WTC11 (cell line): ENCODE measurements at regions not wholly inside any gene's neighbourhood (a gene's known extent, or its start where the extent isn't known, plus 50 kb on each side); places are given as distances from the start of the nearest gene placed in this dataset.

Experiments used
- CREM ChIP-seq: sonication (generic); formaldehyde crosslinking; IDR thresholded peaks from 2 replicates; pipeline ENCODE4 v1.8.1; 2022; ENCODE audit warnings: mild to moderate bottlenecking, missing genetic modification reagents, moderate library complexity
- FOXK1 ChIP-seq: sonication (generic); formaldehyde crosslinking; IDR thresholded peaks from 2 replicates; pipeline ENCODE4 v1.8.0; 2022; ENCODE audit warnings: mild to moderate bottlenecking, moderate library complexity, missing genetic modification reagents
- KAT7 ChIP-seq: sonication (generic); formaldehyde crosslinking; IDR thresholded peaks from 2 replicates; pipeline ENCODE4 v1.8.1; 2023; ENCODE audit warnings: missing genetic modification reagents, mild to moderate bottlenecking, borderline replicate concordance
- MXD4 ChIP-seq: fragments of 250-450 bp; sonication (Bioruptor Pico); IDR thresholded peaks from 2 replicates; pipeline ENCODE4 v1.8.0; 2021; ENCODE audit warnings: mild to moderate bottlenecking, moderate library complexity, borderline replicate concordance
- SMAD3 ChIP-seq: sonication (generic); formaldehyde crosslinking; IDR thresholded peaks from 2 replicates; pipeline ENCODE4 v1.8.0; 2022; ENCODE audit warnings: missing genetic modification reagents, mild to moderate bottlenecking, borderline replicate concordance
- TF ChIP-seq, protein P1 (sequence below): fragments of 200-600 bp; IDR thresholded peaks from 2 replicates; pipeline ENCODE4 v1.8.0; 2022; ENCODE audit warnings: antibody characterized with exemption
- TF ChIP-seq, protein P2 (sequence below): sonication (generic); formaldehyde crosslinking; IDR thresholded peaks from 2 replicates; pipeline ENCODE4 v1.8.0; 2022; ENCODE audit warnings: mild to moderate bottlenecking, missing genetic modification reagents
- TF ChIP-seq, protein P3 (sequence below): sonication (generic); formaldehyde crosslinking; IDR thresholded peaks from 2 replicates; pipeline ENCODE4 v1.8.1; 2022; ENCODE audit warnings: mild to moderate bottlenecking, missing genetic modification reagents, moderate library complexity, borderline replicate concordance
- TF ChIP-seq, protein P4 (sequence below): sonication (generic); formaldehyde crosslinking; conservative IDR thresholded peaks from 2 replicates; pipeline ENCODE4 v1.8.1; 2022; ENCODE audit warnings: mild to moderate bottlenecking, missing genetic modification reagents
- TF ChIP-seq, protein P5 (sequence below): sonication (generic); formaldehyde crosslinking; conservative IDR thresholded peaks from 2 replicates; pipeline ENCODE4 v1.8.1; 2023; ENCODE audit warnings: mild to moderate bottlenecking, low read depth, missing genetic modification reagents, moderate library complexity
- TF ChIP-seq, protein P6 (sequence below): sonication (generic); formaldehyde crosslinking; IDR thresholded peaks from 2 replicates; pipeline ENCODE4 v1.8.0; 2023; ENCODE audit warnings: missing genetic modification reagents, mild to moderate bottlenecking, borderline replicate concordance
- TF ChIP-seq, protein P7 (sequence below): sonication (generic); formaldehyde crosslinking; IDR thresholded peaks from 2 replicates; pipeline ENCODE4 v1.8.1; 2022; ENCODE audit warnings: low read depth, missing genetic modification reagents, borderline replicate concordance

DNA sequence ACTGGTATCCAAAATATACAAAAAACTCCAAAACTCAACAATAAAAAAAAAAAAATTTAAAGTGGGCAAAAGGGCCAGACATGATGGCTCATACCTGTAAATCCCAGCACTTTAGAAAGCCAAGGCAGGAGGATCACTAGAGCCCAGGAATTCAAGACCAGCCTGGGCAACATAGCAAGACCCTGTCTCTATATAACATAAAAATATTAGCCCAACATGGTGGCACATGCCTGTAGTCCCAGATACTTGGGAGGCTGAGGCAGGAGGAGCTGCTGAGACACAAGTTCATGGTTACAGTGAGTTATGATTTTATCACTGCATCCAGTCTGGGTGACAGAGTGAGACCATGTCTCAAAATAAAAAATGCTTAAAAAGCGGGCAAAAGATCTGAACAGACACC is 121.0 kb upstream of the BEND6 start:
- TF ChIP-seq, protein P1, sequence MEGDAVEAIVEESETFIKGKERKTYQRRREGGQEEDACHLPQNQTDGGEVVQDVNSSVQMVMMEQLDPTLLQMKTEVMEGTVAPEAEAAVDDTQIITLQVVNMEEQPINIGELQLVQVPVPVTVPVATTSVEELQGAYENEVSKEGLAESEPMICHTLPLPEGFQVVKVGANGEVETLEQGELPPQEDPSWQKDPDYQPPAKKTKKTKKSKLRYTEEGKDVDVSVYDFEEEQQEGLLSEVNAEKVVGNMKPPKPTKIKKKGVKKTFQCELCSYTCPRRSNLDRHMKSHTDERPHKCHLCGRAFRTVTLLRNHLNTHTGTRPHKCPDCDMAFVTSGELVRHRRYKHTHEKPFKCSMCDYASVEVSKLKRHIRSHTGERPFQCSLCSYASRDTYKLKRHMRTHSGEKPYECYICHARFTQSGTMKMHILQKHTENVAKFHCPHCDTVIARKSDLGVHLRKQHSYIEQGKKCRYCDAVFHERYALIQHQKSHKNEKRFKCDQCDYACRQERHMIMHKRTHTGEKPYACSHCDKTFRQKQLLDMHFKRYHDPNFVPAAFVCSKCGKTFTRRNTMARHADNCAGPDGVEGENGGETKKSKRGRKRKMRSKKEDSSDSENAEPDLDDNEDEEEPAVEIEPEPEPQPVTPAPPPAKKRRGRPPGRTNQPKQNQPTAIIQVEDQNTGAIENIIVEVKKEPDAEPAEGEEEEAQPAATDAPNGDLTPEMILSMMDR = no peak
- TF ChIP-seq MXD4 (CRISPR knock-in tag) = no peak
- TF ChIP-seq, protein P2, sequence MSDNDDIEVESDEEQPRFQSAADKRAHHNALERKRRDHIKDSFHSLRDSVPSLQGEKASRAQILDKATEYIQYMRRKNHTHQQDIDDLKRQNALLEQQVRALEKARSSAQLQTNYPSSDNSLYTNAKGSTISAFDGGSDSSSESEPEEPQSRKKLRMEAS (CRISPR knock-in tag) = no peak
- no peak for TF ChIP-seq CREM
- TF ChIP-seq KAT7 (CRISPR knock-in tag) = no peak
- TF ChIP-seq, protein P3, sequence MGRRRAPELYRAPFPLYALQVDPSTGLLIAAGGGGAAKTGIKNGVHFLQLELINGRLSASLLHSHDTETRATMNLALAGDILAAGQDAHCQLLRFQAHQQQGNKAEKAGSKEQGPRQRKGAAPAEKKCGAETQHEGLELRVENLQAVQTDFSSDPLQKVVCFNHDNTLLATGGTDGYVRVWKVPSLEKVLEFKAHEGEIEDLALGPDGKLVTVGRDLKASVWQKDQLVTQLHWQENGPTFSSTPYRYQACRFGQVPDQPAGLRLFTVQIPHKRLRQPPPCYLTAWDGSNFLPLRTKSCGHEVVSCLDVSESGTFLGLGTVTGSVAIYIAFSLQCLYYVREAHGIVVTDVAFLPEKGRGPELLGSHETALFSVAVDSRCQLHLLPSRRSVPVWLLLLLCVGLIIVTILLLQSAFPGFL (CRISPR knock-in tag) = no peak
- TF ChIP-seq SMAD3 (CRISPR knock-in tag) = no peak
- TF ChIP-seq, protein P4, sequence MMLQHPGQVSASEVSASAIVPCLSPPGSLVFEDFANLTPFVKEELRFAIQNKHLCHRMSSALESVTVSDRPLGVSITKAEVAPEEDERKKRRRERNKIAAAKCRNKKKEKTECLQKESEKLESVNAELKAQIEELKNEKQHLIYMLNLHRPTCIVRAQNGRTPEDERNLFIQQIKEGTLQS (CRISPR knock-in tag) = no peak
- TF ChIP-seq, protein P5, sequence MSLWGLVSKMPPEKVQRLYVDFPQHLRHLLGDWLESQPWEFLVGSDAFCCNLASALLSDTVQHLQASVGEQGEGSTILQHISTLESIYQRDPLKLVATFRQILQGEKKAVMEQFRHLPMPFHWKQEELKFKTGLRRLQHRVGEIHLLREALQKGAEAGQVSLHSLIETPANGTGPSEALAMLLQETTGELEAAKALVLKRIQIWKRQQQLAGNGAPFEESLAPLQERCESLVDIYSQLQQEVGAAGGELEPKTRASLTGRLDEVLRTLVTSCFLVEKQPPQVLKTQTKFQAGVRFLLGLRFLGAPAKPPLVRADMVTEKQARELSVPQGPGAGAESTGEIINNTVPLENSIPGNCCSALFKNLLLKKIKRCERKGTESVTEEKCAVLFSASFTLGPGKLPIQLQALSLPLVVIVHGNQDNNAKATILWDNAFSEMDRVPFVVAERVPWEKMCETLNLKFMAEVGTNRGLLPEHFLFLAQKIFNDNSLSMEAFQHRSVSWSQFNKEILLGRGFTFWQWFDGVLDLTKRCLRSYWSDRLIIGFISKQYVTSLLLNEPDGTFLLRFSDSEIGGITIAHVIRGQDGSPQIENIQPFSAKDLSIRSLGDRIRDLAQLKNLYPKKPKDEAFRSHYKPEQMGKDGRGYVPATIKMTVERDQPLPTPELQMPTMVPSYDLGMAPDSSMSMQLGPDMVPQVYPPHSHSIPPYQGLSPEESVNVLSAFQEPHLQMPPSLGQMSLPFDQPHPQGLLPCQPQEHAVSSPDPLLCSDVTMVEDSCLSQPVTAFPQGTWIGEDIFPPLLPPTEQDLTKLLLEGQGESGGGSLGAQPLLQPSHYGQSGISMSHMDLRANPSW (CRISPR knock-in tag) = no peak
- no peak for TF ChIP-seq FOXK1 (CRISPR knock-in tag)
- TF ChIP-seq, protein P6, sequence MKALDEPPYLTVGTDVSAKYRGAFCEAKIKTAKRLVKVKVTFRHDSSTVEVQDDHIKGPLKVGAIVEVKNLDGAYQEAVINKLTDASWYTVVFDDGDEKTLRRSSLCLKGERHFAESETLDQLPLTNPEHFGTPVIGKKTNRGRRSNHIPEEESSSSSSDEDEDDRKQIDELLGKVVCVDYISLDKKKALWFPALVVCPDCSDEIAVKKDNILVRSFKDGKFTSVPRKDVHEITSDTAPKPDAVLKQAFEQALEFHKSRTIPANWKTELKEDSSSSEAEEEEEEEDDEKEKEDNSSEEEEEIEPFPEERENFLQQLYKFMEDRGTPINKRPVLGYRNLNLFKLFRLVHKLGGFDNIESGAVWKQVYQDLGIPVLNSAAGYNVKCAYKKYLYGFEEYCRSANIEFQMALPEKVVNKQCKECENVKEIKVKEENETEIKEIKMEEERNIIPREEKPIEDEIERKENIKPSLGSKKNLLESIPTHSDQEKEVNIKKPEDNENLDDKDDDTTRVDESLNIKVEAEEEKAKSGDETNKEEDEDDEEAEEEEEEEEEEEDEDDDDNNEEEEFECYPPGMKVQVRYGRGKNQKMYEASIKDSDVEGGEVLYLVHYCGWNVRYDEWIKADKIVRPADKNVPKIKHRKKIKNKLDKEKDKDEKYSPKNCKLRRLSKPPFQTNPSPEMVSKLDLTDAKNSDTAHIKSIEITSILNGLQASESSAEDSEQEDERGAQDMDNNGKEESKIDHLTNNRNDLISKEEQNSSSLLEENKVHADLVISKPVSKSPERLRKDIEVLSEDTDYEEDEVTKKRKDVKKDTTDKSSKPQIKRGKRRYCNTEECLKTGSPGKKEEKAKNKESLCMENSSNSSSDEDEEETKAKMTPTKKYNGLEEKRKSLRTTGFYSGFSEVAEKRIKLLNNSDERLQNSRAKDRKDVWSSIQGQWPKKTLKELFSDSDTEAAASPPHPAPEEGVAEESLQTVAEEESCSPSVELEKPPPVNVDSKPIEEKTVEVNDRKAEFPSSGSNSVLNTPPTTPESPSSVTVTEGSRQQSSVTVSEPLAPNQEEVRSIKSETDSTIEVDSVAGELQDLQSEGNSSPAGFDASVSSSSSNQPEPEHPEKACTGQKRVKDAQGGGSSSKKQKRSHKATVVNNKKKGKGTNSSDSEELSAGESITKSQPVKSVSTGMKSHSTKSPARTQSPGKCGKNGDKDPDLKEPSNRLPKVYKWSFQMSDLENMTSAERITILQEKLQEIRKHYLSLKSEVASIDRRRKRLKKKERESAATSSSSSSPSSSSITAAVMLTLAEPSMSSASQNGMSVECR (CRISPR knock-in tag) = no peak
- TF ChIP-seq, protein P7, sequence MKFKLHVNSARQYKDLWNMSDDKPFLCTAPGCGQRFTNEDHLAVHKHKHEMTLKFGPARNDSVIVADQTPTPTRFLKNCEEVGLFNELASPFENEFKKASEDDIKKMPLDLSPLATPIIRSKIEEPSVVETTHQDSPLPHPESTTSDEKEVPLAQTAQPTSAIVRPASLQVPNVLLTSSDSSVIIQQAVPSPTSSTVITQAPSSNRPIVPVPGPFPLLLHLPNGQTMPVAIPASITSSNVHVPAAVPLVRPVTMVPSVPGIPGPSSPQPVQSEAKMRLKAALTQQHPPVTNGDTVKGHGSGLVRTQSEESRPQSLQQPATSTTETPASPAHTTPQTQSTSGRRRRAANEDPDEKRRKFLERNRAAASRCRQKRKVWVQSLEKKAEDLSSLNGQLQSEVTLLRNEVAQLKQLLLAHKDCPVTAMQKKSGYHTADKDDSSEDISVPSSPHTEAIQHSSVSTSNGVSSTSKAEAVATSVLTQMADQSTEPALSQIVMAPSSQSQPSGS = no peak
